ENCODE measurements at regions not wholly inside any gene's neighbourhood (a gene's known extent, or its start where the extent isn't known, plus 50 kb on each side); places are given as distances from the start of the nearest gene placed in this dataset.

DNA sequence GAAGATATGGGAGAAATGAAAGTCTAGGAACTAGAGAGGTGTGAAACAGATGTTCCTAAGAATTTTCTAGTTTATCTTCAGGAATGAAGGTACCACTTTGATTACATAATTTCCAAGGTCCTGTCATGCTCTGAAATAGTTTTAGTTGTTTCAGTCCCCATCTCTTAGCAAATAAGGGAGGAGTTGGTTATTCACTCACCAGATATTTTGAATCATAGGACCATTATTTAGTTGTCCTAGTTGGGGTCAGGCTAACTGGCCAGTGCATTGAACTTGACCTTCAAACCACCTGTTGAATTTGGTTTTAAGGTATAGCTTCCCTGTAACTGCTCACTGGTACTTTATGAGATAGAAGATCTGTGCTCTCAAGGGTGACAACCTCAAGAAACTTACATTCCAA lies 53.9 kb upstream of the TNFAIP8 start (continued):
- no peak for TF ChIP-seq RFX5 (IDR thresholded peaks at IDR 0.05; ENCODE audit: borderline replicate concordance, low read depth, low read length)
